ENCODE measurements at regions not wholly inside any gene's neighbourhood (a gene's known extent, or its start where the extent isn't known, plus 50 kb on each side); places are given as distances from the start of the nearest gene placed in this dataset.

DNA sequence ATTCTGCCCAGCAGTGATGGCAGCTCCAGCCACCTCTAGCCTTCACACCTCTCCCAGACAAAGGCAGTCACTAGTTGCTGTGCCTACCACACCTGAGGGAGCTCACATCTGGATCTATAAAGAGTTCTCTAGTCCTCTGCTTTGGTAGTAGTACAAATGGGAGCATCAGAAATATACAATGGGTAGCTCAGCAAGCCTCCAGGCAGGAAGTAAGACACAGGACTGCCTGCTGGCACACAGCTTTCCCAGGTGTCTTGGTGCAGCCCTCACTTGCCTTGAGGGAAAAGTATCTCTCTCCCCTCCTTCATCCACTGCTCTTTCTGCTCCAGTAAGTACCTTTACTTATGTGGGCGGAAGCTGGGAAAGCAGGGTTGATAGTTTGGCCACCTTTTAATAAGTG, 212.9 kb upstream of the SLC7A11 start:
- FAIRE-seq = no peak
- ChIA-PET POLR2A (no interaction called here), CTCF (interaction anchor here (1.3 kb wide), 1 partner anchor 10 kb away, joined by 3 read pairs; no protein-coding TSS in a partner anchor)
- Histone ChIP-seq H3K27me3 (ENCODE audit: control insufficient read depth in 2 of 2, insufficient read depth in 2 of 2, low read length in 2 of 2) (peaks cover 0 to 4% of the 10 kb centered on the region in 2 experiments), H2AFZ (ENCODE audit: low read depth, low read length) (no peak overlapping the region), H3K9me3 (replicated peaks; ENCODE audit: control insufficient read depth, insufficient read depth, low read length) (no peaks in the 10 kb centered on the region), H3K4me2 (ENCODE audit: insufficient read depth, low read length) (no peak overlapping the region), H3K36me3 (ENCODE audit: control insufficient read depth in 2 of 2, extremely low read depth in 1 of 2, insufficient read depth in 2 of 2, low read length in 2 of 2) (no peaks in the 10 kb centered on the region), H3K9me1 (replicated peaks; ENCODE audit: control insufficient read depth, extremely low read depth, insufficient read depth, low read length) (no peaks in the 10 kb centered on the region), H3K4me3 (replicated peaks in 1 of 3; ENCODE audit: insufficient read depth in 1 of 3, low read depth in 1 of 3, low read length in 3 of 3) (no peak overlapping the region), H3K79me2 (ENCODE audit: control insufficient read depth, insufficient read depth, low read length) (no peaks in the 10 kb centered on the region), H3K9ac (replicated peaks; ENCODE audit: extremely low read depth, insufficient read depth, low read length) (no peak overlapping the region), H3K27ac (ENCODE audit: insufficient read depth, low read depth, low read length) (no peak overlapping the region), H4K20me1 (replicated peaks; ENCODE audit: control insufficient read depth, extremely low read depth, insufficient read depth, low read length) (no peaks in the 10 kb centered on the region), H3K4me1 (ENCODE audit: control insufficient read depth, extremely low read depth, insufficient read depth, low read length) (peaks cover 2% of the 10 kb centered on the region)
- no peak for DNase-seq (ENCODE audit: low read depth, low spot score)
- BruUV-seq (replicated peaks) = no TSS peak
- TF ChIP-seq POLR2AphosphoS5 (IDR thresholded peaks at IDR 0.05; ENCODE audit: insufficient read depth, low read depth, low read length) (no peak), MYC (IDR thresholded peaks at IDR 0.05; ENCODE audit: low read depth, low read length) (no peak), JUN (IDR thresholded peaks at IDR 0.05; ENCODE audit: borderline replicate concordance, insufficient read depth, insufficient read length, low read depth) (no peak)
- TF ChIP-seq, protein P1, sequence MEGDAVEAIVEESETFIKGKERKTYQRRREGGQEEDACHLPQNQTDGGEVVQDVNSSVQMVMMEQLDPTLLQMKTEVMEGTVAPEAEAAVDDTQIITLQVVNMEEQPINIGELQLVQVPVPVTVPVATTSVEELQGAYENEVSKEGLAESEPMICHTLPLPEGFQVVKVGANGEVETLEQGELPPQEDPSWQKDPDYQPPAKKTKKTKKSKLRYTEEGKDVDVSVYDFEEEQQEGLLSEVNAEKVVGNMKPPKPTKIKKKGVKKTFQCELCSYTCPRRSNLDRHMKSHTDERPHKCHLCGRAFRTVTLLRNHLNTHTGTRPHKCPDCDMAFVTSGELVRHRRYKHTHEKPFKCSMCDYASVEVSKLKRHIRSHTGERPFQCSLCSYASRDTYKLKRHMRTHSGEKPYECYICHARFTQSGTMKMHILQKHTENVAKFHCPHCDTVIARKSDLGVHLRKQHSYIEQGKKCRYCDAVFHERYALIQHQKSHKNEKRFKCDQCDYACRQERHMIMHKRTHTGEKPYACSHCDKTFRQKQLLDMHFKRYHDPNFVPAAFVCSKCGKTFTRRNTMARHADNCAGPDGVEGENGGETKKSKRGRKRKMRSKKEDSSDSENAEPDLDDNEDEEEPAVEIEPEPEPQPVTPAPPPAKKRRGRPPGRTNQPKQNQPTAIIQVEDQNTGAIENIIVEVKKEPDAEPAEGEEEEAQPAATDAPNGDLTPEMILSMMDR (IDR thresholded peaks at IDR 0.05; ENCODE audit: extremely low read depth in 1 of 2, insufficient read depth in 1 of 2, low read depth in 1 of 2, low read length in 2 of 2) = no peak
- intact Hi-C loops (cut with micrococcal nuclease) (no loop called here), dilution Hi-C loops (cut with MboI; ENCODE audit: extremely low pct_ligation_motif_present, low sequenced_read_pairs) (no loop called here)

DNA sequence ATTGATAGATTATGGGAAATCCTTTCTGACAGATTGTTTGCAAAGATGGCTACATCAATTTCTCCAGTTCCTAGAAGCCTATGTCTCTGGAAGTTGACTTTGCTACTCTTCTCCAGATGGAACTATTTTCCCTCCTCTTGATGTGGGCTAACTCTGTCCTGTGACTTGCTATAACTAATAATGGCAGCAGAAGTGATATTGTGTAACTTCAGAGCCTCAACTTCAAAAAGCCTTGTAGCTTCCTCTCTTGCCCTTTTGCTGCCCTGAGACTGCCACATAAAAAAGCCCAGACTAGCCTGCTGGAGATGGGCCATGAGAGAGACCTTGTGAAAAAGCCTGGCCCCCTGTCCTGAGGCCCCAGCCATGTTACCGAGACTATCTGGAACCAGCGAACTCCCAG, 210.7 kb upstream of the SLC7A11 start:
- no peaks in the 10 kb centered on the region for H3K9me3 ChIP-seq (replicated peaks; ENCODE audit: control insufficient read depth, insufficient read depth, low read length)
- no peak overlapping the region for H3K4me2 ChIP-seq (ENCODE audit: insufficient read depth, low read length)
- CTCF ChIA-PET = no interaction called here
- no peaks in the 10 kb centered on the region for H3K36me3 ChIP-seq (ENCODE audit: control insufficient read depth in 2 of 2, extremely low read depth in 1 of 2, insufficient read depth in 2 of 2, low read length in 2 of 2)
- H3K27me3 ChIP-seq (ENCODE audit: control insufficient read depth in 2 of 2, insufficient read depth in 2 of 2, low read length in 2 of 2) = no peaks in the 10 kb centered on the region
- dilution Hi-C loops (cut with MboI; ENCODE audit: extremely low pct_ligation_motif_present, low sequenced_read_pairs) = no loop called here
- no peaks in the 10 kb centered on the region for H3K9me1 ChIP-seq (replicated peaks; ENCODE audit: control insufficient read depth, extremely low read depth, insufficient read depth, low read length)
- no TSS peak for BruUV-seq (replicated peaks)
- H3K4me1 ChIP-seq (ENCODE audit: control insufficient read depth, extremely low read depth, insufficient read depth, low read length) = peaks cover 9% of the 10 kb centered on the region
- H4K20me1 ChIP-seq (replicated peaks; ENCODE audit: control insufficient read depth, extremely low read depth, insufficient read depth, low read length) = no peaks in the 10 kb centered on the region
- H2AFZ ChIP-seq (ENCODE audit: low read depth, low read length) = no peak overlapping the region
- H3K9ac ChIP-seq (replicated peaks; ENCODE audit: extremely low read depth, insufficient read depth, low read length) = no peak overlapping the region
- POLR2A ChIA-PET = no interaction called here
- FAIRE-seq = no peak
- no peak for TF ChIP-seq POLR2A (IDR thresholded peaks at IDR 0.05; ENCODE audit: low read depth, low read length)
- TF ChIP-seq POLR2AphosphoS5 (IDR thresholded peaks at IDR 0.05; ENCODE audit: insufficient read depth, low read depth, low read length) = no peak
- H3K79me2 ChIP-seq (ENCODE audit: control insufficient read depth, insufficient read depth, low read length) = no peaks in the 10 kb centered on the region
- DNase-seq (ENCODE audit: low read depth, low spot score) = no peak
- intact Hi-C loops (cut with micrococcal nuclease) = no loop called here
- H3K4me3 ChIP-seq (replicated peaks in 1 of 3; ENCODE audit: insufficient read depth in 1 of 3, low read depth in 1 of 3, low read length in 3 of 3) = no peak overlapping the region
- no peak overlapping the region for H3K27ac ChIP-seq (ENCODE audit: insufficient read depth, low read depth, low read length)
